PC-3 (cell line): ENCODE measurements at regions not wholly inside any gene's neighbourhood (a gene's known extent, or its start where the extent isn't known, plus 50 kb on each side); places are given as distances from the start of the nearest gene placed in this dataset.

Experiments used
- ATAC-seq: fragments of 200-7000 bp; cut with Tn5 transposase; 2 replicates; pipeline ENCODE4 v1.9.1; 2020; ENCODE audit warnings: mild to moderate bottlenecking, moderate library complexity
- BruUV-seq: library from RNA; stranded (reverse); fragments of 400-500 nt; replicated peaks from 2 replicates; lab custom pipeline; 2021; lab: Mats Ljungman, UMichigan
- CTCF ChIA-PET: fragments of 300-600 bp; sonication (Branson Sonifier 250); formaldehyde crosslinking; loops from one replicate; lab custom pipeline; 2022; ENCODE audit warnings: antibody characterized with exemption; lab: Charles Lee
- POLR2A ChIA-PET: fragments of 300-600 bp; sonication (Branson Sonifier 250); formaldehyde crosslinking; loops from one replicate; lab custom pipeline; 2022; ENCODE audit warnings: antibody characterized with exemption; ENCODE audit not compliant: unreplicated experiment; lab: Charles Lee
- DNase-seq: peaks from one replicate; pipeline ENCODE4 v3.0.0-alpha.2; 2015
- H2AFZ ChIP-seq: fragments of 300-600 bp; sonication (generic); 2 replicates; pipeline ENCODE4 v1.6.0; 2016; ENCODE audit warnings: antibody characterized with exemption, low read length
- H3F3A ChIP-seq: fragments of 300-600 bp; sonication (generic); one replicate; pipeline ENCODE4 v1.6.0; 2017; ENCODE audit warnings: antibody characterized with exemption, low read length, control low read depth, mild to moderate bottlenecking; ENCODE audit not compliant: unreplicated experiment
- H3K27ac ChIP-seq: fragments of 300-600 bp; sonication (generic); 2 replicates; pipeline ENCODE4 v1.5.1; 2016; ENCODE audit warnings: mild to moderate bottlenecking, low read length
- H3K27me3 ChIP-seq: fragments of 300-600 bp; sonication (generic); 2 replicates; pipeline ENCODE4 v1.6.1; 2016; ENCODE audit warnings: low read length, mixed read lengths
- H3K36me3 ChIP-seq: fragments of 300-600 bp; sonication (generic); 2 replicates; pipeline ENCODE4 v1.6.1; 2016; ENCODE audit warnings: low read depth, mixed run types, low read length, mixed read lengths
- H3K4me1 ChIP-seq: fragments of 300-600 bp; sonication (generic); 2 replicates; pipeline ENCODE4 v1.5.1; 2016; ENCODE audit warnings: low read length; ENCODE audit not compliant: insufficient read depth
- H3K4me2 ChIP-seq: fragments of 300-600 bp; sonication (generic); 2 replicates; pipeline ENCODE4 v1.6.0; 2016; ENCODE audit warnings: low read length
- H3K4me3 ChIP-seq: fragments of 300-600 bp; sonication (generic); 2 replicates; pipeline ENCODE4 v1.5.1; 2016; ENCODE audit warnings: mild to moderate bottlenecking, low read length, mixed read lengths
- H3K79me2 ChIP-seq: fragments of 300-600 bp; sonication (generic); 2 replicates; pipeline ENCODE4 v1.6.1; 2017; ENCODE audit warnings: low read length, mixed read lengths
- H3K9ac ChIP-seq: fragments of 300-600 bp; sonication (generic); 2 replicates; pipeline ENCODE4 v1.6.0; 2016; ENCODE audit warnings: mild to moderate bottlenecking, low read length
- H3K9me2 ChIP-seq: fragments of 300-600 bp; sonication (generic); replicated peaks from 2 replicates; pipeline ENCODE4 v1.6.1; 2016; ENCODE audit warnings: mixed run types, low read length, mixed read lengths
- H3K9me3 ChIP-seq: fragments of 300-600 bp; sonication (generic); 2 replicates; pipeline ENCODE4 v1.6.1; 2016; ENCODE audit warnings: low read length, mixed read lengths
- H4K20me1 ChIP-seq: fragments of 300-600 bp; sonication (generic); 2 replicates; pipeline ENCODE4 v1.6.1; 2016; ENCODE audit warnings: low read length, mixed read lengths
- EZH2 ChIP-seq: fragments of 300-600 bp; sonication (generic); IDR thresholded peaks from one replicate; pipeline ENCODE4 v1.6.1; 2017; ENCODE audit warnings: antibody characterized with exemption, mild to moderate bottlenecking, low read length; ENCODE audit not compliant: unreplicated experiment
- EZH2phosphoT487 ChIP-seq: fragments of 300-600 bp; sonication (generic); IDR thresholded peaks from 2 replicates; pipeline ENCODE4 v1.6.1; 2018; ENCODE audit warnings: mild to moderate bottlenecking, antibody characterized with exemption, low read length, borderline replicate concordance
- intact Hi-C: fragments of 100-400 bp; cut with micrococcal nuclease; formaldehyde crosslinking; loops from 2 replicates; pipeline ENCODE4 v1.9.0; 2023
- TF ChIP-seq, protein P1 (sequence below): fragments of 300-600 bp; sonication (generic); conservative IDR thresholded peaks from 2 replicates; pipeline ENCODE4 v1.5.1; 2017; ENCODE audit warnings: antibody characterized with exemption, low read depth, mild to moderate bottlenecking, low read length

DNA sequence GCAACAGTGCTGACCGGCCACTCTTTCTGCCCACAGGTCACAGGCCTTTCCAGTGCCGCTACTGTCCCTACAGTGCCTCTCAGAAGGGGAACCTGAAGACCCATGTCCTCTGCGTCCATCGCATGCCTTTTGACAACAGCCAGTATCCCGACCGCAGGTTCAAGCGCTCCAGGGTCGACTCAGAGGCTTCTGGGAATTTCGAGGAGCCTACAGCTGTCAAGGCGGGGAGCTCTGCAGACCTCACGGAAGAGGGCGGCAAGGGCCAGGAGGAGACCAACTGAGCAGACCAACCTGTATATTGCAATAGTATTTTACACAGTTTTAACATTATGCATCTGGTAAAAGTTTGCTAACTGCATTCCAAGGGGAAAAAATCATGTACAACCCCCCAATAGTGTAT, 338.5 kb downstream of the ZNF536 start:
- intact Hi-C loops = no loop called here
- H4K20me1 ChIP-seq = no peaks in the 10 kb centered on the region
- H3K4me3 ChIP-seq = no peak overlapping the region
- no peak overlapping the region for H2AFZ ChIP-seq
- no peak overlapping the region for H3K27ac ChIP-seq
- no peak overlapping the region for H3K9ac ChIP-seq
- no TSS peak for BruUV-seq
- no peak for DNase-seq
- H3F3A ChIP-seq = no peaks in the 10 kb centered on the region
- no peak overlapping the region for H3K4me2 ChIP-seq
- no peaks in the 10 kb centered on the region for H3K4me1 ChIP-seq
- no peaks in the 10 kb centered on the region for H3K9me2 ChIP-seq
- ChIA-PET POLR2A (no interaction called here), CTCF (no interaction called here)
- TF ChIP-seq EZH2phosphoT487 = no peak
- TF ChIP-seq, protein P1, sequence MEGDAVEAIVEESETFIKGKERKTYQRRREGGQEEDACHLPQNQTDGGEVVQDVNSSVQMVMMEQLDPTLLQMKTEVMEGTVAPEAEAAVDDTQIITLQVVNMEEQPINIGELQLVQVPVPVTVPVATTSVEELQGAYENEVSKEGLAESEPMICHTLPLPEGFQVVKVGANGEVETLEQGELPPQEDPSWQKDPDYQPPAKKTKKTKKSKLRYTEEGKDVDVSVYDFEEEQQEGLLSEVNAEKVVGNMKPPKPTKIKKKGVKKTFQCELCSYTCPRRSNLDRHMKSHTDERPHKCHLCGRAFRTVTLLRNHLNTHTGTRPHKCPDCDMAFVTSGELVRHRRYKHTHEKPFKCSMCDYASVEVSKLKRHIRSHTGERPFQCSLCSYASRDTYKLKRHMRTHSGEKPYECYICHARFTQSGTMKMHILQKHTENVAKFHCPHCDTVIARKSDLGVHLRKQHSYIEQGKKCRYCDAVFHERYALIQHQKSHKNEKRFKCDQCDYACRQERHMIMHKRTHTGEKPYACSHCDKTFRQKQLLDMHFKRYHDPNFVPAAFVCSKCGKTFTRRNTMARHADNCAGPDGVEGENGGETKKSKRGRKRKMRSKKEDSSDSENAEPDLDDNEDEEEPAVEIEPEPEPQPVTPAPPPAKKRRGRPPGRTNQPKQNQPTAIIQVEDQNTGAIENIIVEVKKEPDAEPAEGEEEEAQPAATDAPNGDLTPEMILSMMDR = no peak
- TF ChIP-seq EZH2 = no peak
- H3K79me2 ChIP-seq = no peaks in the 10 kb centered on the region
- H3K9me3 ChIP-seq = no peaks in the 10 kb centered on the region
- no peak for ATAC-seq
- H3K36me3 ChIP-seq = no peaks in the 10 kb centered on the region
- H3K27me3 ChIP-seq = 0 out of 2 replicates have a peak, but pooled peaks cover 5% of the 10 kb centered on the region

GRCh38 chr19:30708416-30709178, 336.4 kb downstream of the ZNF536 start:
- Histone ChIP-seq H3F3A (no peaks in the 10 kb centered on the region), H3K4me2 (no peak overlapping the region), H2AFZ (no peak overlapping the region), H3K27me3 (0 out of 2 replicates have a peak, but pooled peaks cover 5% of the 10 kb centered on the region), H3K9ac (no peak overlapping the region), H3K27ac (no peak overlapping the region), H3K9me3 (no peaks in the 10 kb centered on the region), H3K36me3 (no peaks in the 10 kb centered on the region), H3K4me1 (no peaks in the 10 kb centered on the region), H3K79me2 (no peaks in the 10 kb centered on the region), H4K20me1 (no peaks in the 10 kb centered on the region), H3K9me2 (no peaks in the 10 kb centered on the region), H3K4me3 (no peak overlapping the region)
- no TSS peak for BruUV-seq
- no peak for DNase-seq
- no peak for ATAC-seq
- intact Hi-C loops = no loop called here
- POLR2A ChIA-PET = no interaction called here
- CTCF ChIA-PET = no interaction called here
- no peak for TF ChIP-seq EZH2phosphoT487
- TF ChIP-seq, protein P1 = no peak
- TF ChIP-seq EZH2 = no peak

- no peak for TF ChIP-seq EZH2phosphoT487
- no peak for TF ChIP-seq EZH2
- TF ChIP-seq, protein P1 = no peak
- no peaks in the 10 kb centered on the region for H3K36me3 ChIP-seq
- no peaks in the 10 kb centered on the region for H3K4me1 ChIP-seq
- H3K9me2 ChIP-seq = no peaks in the 10 kb centered on the region
- no peaks in the 10 kb centered on the region for H3K79me2 ChIP-seq
- ChIA-PET CTCF (no interaction called here), POLR2A (no interaction called here)
- no peak overlapping the region for H2AFZ ChIP-seq
- intact Hi-C loops = no loop called here
- no TSS peak for BruUV-seq
- H3K9ac ChIP-seq = no peak overlapping the region
- no peaks in the 10 kb centered on the region for H3K9me3 ChIP-seq
- DNase-seq (no peak), ATAC-seq (no peak)
- no peak overlapping the region for H3K27ac ChIP-seq
- no peaks in the 10 kb centered on the region for H3F3A ChIP-seq
- H3K4me2 ChIP-seq = no peak overlapping the region
- H4K20me1 ChIP-seq = no peaks in the 10 kb centered on the region
- no peak overlapping the region for H3K4me3 ChIP-seq
- no peaks in the 10 kb centered on the region for H3K27me3 ChIP-seq
Observed at GRCh38 chr19:30704771-30705330, 332.7 kb downstream of the ZNF536 start.
